HepG2 (cell line): ENCODE measurements at regions not wholly inside any gene's neighbourhood (a gene's known extent, or its start where the extent isn't known, plus 50 kb on each side); places are given as distances from the start of the nearest gene placed in this dataset.

Experiments
- ARHGAP35 ChIP-seq: sonication (generic); formaldehyde crosslinking; IDR thresholded peaks from 2 replicates; pipeline ENCODE4 v1.9.0; 2022; ENCODE audit warnings: mild to moderate bottlenecking, inconsistent platforms, moderate library complexity, missing genetic modification reagents, borderline replicate concordance
- GATAD2A ChIP-seq: IDR thresholded peaks from 2 replicates; pipeline ENCODE4 v1.6.1; 2016
- HDAC2 ChIP-seq: sonication (generic); formaldehyde crosslinking; IDR thresholded peaks from 2 replicates; pipeline ENCODE4 v1.4.0; 2020; ENCODE audit warnings: missing genetic modification reagents
- HHEX ChIP-seq: IDR thresholded peaks from 2 replicates; pipeline ENCODE4 v1.6.1; 2016; ENCODE audit warnings: control low read depth
- KAT2B ChIP-seq: fragments of 150-350 bp; IDR thresholded peaks from 2 replicates; pipeline ENCODE4 v1.6.1; 2014; ENCODE audit warnings: low read depth, low read length, borderline replicate concordance
- KAT8 ChIP-seq: IDR thresholded peaks from 2 replicates; pipeline ENCODE4 v1.6.1; 2016; ENCODE audit warnings: missing genetic modification reagents, missing compliant biosample characterization
- KDM5B ChIP-seq: sonication (generic); formaldehyde crosslinking; IDR thresholded peaks from 2 replicates; pipeline ENCODE4 v1.4.0; 2020; ENCODE audit warnings: missing genetic modification reagents, mild to moderate bottlenecking, borderline replicate concordance
- MAFG ChIP-seq: sonication (generic); formaldehyde crosslinking; IDR thresholded peaks from 2 replicates; pipeline ENCODE4 v1.5.1; 2020; ENCODE audit warnings: mild to moderate bottlenecking, missing genetic modification reagents
- MEIS1 ChIP-seq: sonication (generic); formaldehyde crosslinking; IDR thresholded peaks from 2 replicates; pipeline ENCODE4 v1.9.0; 2021; ENCODE audit warnings: mild to moderate bottlenecking, missing genetic modification reagents, moderate library complexity, borderline replicate concordance
- NBN ChIP-seq: fragments of 450-650 bp; conservative IDR thresholded peaks from 2 replicates; pipeline ENCODE4 v1.6.1; 2017
- NFE2 ChIP-seq: sonication (generic); formaldehyde crosslinking; IDR thresholded peaks from 2 replicates; pipeline ENCODE4 v1.4.0; 2020; ENCODE audit warnings: missing genetic modification reagents
- PAWR ChIP-seq: sonication (generic); formaldehyde crosslinking; IDR thresholded peaks from 2 replicates; pipeline ENCODE4 v1.4.0; 2020; ENCODE audit warnings: missing genetic modification reagents, mild to moderate bottlenecking, borderline replicate concordance
- RFX5 ChIP-seq: IDR thresholded peaks from 2 replicates; pipeline ENCODE4 v1.6.1; 2011; ENCODE audit warnings: low read depth, low read length, improper control_type of control experiment
- SMAD1 ChIP-seq: sonication (generic); formaldehyde crosslinking; IDR thresholded peaks from 2 replicates; pipeline ENCODE4 v1.4.0; 2020; ENCODE audit warnings: missing genetic modification reagents, low read depth, mild to moderate bottlenecking, borderline replicate concordance
- ZBTB21 ChIP-seq: sonication (generic); formaldehyde crosslinking; IDR thresholded peaks from 2 replicates; pipeline ENCODE4 v1.4.0; 2020; ENCODE audit warnings: missing genetic modification reagents
- ZBTB33 ChIP-seq: sonication (generic); formaldehyde crosslinking; IDR thresholded peaks from 2 replicates; pipeline ENCODE4 v1.4.0; 2020; ENCODE audit warnings: missing genetic modification reagents
- ZFP36L1 ChIP-seq: sonication (generic); formaldehyde crosslinking; IDR thresholded peaks from 2 replicates; pipeline ENCODE4 v1.8.0; 2022; ENCODE audit warnings: mild to moderate bottlenecking, missing genetic modification reagents, moderate library complexity
- ZNF232 ChIP-seq: sonication (generic); formaldehyde crosslinking; IDR thresholded peaks from 2 replicates; pipeline ENCODE4 v1.4.0; 2020; ENCODE audit warnings: missing genetic modification reagents, borderline replicate concordance
- ZNF24 ChIP-seq: fragments of 450-650 bp; IDR thresholded peaks from 2 replicates; pipeline ENCODE4 v1.6.1; 2017; ENCODE audit warnings: antibody characterized with exemption, mild to moderate bottlenecking
- ZNF317 ChIP-seq: sonication (generic); formaldehyde crosslinking; IDR thresholded peaks from 2 replicates; pipeline ENCODE4 v1.5.0; 2020; ENCODE audit warnings: mild to moderate bottlenecking, missing genetic modification reagents
- ZNF709 ChIP-seq: sonication (generic); formaldehyde crosslinking; IDR thresholded peaks from 2 replicates; pipeline ENCODE4 v1.5.0; 2020; ENCODE audit warnings: mild to moderate bottlenecking, missing genetic modification reagents
- TF ChIP-seq, protein P1 (sequence below): IDR thresholded peaks from 2 replicates; pipeline ENCODE4 v1.4.0; 2020; ENCODE audit warnings: mild to moderate bottlenecking, missing genetic modification reagents
- TF ChIP-seq, protein P2 (sequence below): sonication (generic); formaldehyde crosslinking; IDR thresholded peaks from 2 replicates; pipeline ENCODE4 v1.5.0; 2020; ENCODE audit warnings: mild to moderate bottlenecking, missing genetic modification reagents

GRCh38 chr7:130947792-130948580, 214.0 kb upstream of the KLF14 start (continued):
- TF ChIP-seq, protein P1, sequence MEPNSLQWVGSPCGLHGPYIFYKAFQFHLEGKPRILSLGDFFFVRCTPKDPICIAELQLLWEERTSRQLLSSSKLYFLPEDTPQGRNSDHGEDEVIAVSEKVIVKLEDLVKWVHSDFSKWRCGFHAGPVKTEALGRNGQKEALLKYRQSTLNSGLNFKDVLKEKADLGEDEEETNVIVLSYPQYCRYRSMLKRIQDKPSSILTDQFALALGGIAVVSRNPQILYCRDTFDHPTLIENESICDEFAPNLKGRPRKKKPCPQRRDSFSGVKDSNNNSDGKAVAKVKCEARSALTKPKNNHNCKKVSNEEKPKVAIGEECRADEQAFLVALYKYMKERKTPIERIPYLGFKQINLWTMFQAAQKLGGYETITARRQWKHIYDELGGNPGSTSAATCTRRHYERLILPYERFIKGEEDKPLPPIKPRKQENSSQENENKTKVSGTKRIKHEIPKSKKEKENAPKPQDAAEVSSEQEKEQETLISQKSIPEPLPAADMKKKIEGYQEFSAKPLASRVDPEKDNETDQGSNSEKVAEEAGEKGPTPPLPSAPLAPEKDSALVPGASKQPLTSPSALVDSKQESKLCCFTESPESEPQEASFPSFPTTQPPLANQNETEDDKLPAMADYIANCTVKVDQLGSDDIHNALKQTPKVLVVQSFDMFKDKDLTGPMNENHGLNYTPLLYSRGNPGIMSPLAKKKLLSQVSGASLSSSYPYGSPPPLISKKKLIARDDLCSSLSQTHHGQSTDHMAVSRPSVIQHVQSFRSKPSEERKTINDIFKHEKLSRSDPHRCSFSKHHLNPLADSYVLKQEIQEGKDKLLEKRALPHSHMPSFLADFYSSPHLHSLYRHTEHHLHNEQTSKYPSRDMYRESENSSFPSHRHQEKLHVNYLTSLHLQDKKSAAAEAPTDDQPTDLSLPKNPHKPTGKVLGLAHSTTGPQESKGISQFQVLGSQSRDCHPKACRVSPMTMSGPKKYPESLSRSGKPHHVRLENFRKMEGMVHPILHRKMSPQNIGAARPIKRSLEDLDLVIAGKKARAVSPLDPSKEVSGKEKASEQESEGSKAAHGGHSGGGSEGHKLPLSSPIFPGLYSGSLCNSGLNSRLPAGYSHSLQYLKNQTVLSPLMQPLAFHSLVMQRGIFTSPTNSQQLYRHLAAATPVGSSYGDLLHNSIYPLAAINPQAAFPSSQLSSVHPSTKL (CRISPR knock-in tag) = peak; percentile 53
- TF ChIP-seq MEIS1 (CRISPR knock-in tag) (no peak), GATAD2A (CRISPR knock-in tag) (peak; percentile 81), ZNF709 (no peak), ARHGAP35 (CRISPR knock-in tag) (no peak), KDM5B (CRISPR knock-in tag) (no peak), MAFG (CRISPR knock-in tag) (no peak), RFX5 (no peak), KAT8 (CRISPR knock-in tag) (no peak), ZNF232 (CRISPR knock-in tag) (no peak), HDAC2 (CRISPR knock-in tag) (peak; percentile 49; the same call in 1 of the 2 replicates), NFE2 (CRISPR knock-in tag) (no peak), ZFP36L1 (CRISPR knock-in tag) (no peak), ZNF317 (0 out of 2 replicates have a peak, but pooled peaks have one; percentile 36), ZBTB21 (CRISPR knock-in tag) (no peak), HHEX (CRISPR knock-in tag) (no peak), PAWR (CRISPR knock-in tag) (no peak), ZNF24 (no peak), SMAD1 (CRISPR knock-in tag) (no peak), NBN (no peak), KAT2B (peak; percentile 81), ZBTB33 (CRISPR knock-in tag) (no peak)
- TF ChIP-seq, protein P2, sequence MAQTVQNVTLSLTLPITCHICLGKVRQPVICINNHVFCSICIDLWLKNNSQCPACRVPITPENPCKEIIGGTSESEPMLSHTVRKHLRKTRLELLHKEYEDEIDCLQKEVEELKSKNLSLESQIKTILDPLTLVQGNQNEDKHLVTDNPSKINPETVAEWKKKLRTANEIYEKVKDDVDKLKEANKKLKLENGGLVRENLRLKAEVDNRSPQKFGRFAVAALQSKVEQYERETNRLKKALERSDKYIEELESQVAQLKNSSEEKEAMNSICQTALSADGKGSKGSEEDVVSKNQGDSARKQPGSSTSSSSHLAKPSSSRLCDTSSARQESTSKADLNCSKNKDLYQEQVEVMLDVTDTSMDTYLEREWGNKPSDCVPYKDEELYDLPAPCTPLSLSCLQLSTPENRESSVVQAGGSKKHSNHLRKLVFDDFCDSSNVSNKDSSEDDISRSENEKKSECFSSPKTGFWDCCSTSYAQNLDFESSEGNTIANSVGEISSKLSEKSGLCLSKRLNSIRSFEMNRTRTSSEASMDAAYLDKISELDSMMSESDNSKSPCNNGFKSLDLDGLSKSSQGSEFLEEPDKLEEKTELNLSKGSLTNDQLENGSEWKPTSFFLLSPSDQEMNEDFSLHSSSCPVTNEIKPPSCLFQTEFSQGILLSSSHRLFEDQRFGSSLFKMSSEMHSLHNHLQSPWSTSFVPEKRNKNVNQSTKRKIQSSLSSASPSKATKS (CRISPR knock-in tag) = no peak
